SH-SY5Y (cell line): ENCODE measurements at regions not wholly inside any gene's neighbourhood (a gene's known extent, or its start where the extent isn't known, plus 50 kb on each side); places are given as distances from the start of the nearest gene placed in this dataset.

ENCODE experiments used
- GATA2 ChIP-seq: IDR thresholded peaks from 2 replicates; pipeline ENCODE4 v1.6.1; 2011; ENCODE audit warnings: mild to moderate bottlenecking, low read depth, low read length
- GATA3 ChIP-seq: IDR thresholded peaks from 2 replicates; pipeline ENCODE4 v1.6.1; 2011; ENCODE audit warnings: low read depth, mild to moderate bottlenecking, low read length, moderate library complexity

GRCh38 chr15:31577108-31577507 lies 250.5 kb downstream of the KLF13 start:
- TF ChIP-seq GATA2 = no peak

DNA sequence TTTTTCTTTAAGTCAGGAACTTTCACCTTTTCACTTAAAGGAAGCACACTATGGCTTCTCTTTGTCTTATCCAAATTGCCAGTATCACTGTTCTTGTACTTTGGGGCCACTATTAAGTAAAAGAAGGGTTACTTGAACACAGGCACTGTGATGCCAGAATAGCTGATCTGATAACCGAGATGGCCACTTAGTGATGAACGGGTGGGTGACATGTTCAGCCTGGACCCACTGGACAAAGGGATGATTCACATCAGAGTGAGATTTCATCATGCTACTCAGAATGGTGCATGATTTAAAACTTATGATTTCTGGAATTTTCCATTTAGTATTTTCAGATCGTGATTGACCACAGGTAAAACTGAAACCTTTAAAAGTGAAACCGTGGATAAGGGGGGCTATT lies 252.6 kb downstream of the KLF13 start:
- TF ChIP-seq GATA2 (no peak), GATA3 (no peak)

DNA sequence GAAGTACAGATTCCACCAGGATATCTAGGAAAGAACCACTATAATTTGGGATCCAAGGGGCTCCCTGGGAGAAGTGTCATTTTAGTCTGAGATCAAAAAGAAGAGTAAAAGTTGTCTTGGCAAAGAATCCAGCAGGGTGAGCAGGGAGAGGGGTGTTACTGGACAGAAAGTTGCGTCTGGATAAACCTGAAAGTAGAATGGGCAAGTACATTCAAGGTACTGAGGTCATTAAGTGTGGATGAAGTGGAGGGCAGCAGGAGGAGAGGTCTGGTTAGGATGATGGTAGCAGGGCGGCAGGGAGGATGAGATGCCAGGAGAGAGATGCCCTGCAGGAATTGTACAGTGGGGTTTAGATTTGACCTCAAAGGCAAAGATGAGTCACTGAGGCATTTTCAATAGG lies 253.3 kb downstream of the KLF13 start:
- TF ChIP-seq GATA3 (no peak), GATA2 (no peak)

DNA sequence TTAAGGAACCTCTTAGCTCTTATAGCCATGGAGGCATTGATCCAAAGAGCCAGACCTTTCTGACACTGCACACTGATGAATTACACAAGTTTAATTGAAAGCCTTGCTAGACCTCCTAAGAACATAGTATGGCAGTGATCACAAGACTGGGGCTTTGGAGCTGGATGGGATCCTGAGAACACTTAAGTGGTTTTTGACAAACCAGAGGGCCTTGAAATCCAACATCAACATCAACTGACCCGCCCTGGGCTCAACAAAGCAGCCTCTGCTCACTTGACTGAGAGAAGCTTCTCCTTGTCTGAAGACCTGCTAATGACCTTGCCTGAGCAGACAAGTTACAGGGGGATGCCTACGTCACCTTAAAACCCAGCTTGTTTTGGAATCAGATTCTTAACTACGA lies 257.6 kb downstream of the KLF13 start:
- TF ChIP-seq GATA3 (no peak), GATA2 (no peak)

DNA sequence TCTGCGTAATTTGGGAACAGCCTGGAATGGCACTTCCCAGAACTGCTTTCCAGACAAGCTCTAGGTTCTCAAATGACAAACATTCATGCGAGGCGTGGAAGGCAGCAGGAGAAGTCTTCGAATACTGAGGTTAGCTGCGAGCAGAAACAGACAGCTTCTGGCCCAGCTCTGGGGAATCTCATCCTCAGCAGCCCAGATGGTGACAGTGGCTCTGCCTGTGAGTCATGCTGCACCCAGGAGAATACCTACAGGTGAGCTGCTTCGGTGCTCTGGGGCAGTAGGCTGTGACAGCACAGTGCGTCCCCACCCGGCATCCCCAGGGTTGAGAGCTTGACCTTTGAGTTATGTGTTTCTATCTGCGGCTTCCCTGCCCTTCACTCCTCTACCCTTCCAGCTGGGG lies 258.6 kb downstream of the KLF13 start:
- no peak for TF ChIP-seq GATA3
- no peak for TF ChIP-seq GATA2

DNA sequence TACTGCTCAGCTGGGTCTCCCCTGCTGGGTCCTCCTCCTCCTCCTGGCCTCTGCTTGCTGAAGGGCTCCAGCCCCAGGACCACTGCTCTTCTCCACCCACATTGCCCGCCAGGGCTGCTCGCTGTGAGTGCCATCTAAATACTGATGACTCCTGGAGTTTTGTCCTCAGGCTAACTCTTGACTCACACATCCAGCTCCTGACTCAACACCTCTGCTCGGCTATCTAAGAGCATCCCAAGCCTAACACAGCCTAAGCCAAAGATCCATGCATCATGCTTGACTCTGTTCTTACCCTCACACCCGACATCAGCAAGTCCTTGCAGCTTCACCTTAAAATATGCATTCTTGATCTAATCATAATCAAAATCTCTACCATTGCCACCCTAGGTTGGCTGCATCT lies 260.2 kb downstream of the KLF13 start:
- no peak for TF ChIP-seq GATA2
- TF ChIP-seq GATA3 = no peak

DNA sequence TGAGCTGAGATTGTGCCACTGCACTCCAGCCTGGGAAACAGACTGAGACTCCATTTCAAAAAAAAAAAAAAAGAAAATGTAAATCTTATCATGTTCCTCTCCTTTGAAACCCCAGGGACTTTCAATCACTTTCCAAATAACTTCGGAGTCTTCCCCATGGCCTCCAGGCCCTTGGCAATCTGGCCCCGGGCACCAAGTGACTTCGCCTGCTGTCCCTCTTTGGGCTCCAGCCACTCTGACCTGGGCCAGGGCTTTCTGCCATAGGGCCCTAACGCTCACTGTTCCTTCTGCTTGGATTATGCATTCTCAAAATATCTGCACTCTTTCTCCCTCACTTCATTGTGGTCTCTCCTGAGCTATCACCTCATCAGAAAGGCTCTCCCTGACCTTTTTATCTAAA lies 260.9 kb downstream of the KLF13 start:
- TF ChIP-seq GATA3 = no peak
- TF ChIP-seq GATA2 = no peak

GRCh38 chr15:31590609-31591008 lies 264.0 kb downstream of the KLF13 start:
- TF ChIP-seq GATA2 (no peak), GATA3 (no peak)

DNA sequence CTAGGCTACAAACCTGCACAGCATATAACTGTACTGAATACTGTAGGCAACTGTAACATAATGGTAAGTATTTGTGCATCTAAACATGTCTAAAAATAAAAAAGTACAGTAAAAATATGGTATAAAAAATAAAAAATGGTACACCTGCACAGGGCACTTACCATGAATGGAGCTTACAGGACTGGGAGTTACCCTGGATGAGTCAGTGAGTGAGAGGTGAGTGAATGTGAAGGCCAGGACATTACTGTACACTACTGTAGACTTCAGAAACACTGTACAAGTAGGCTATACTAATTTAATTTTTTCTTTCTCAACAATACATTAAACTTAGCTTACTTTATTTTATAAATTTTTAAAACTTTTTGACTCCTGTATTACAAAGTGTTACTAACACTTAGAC lies 265.3 kb downstream of the KLF13 start:
- TF ChIP-seq GATA3 (no peak), GATA2 (no peak)

DNA sequence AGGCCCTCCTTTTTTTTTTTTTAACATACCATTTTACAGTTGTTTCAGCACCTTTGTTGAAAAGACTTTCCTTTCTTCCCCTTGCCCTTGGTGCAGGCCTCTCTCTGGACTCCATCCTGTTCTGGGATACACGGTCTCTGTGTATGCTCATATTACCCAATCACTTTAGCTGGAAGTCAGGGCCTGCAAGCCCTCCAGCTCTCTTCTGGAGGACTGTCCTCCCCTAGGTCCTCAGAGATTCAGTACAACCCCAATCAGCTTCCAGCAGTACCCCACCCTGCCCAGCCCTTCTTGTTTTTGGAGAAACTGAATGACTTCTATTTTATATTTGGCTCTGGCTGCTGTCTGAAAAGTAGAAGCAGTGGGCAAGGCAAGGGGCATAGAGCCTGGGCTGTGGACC lies 270.8 kb downstream of the KLF13 start:
- TF ChIP-seq GATA3 (no peak), GATA2 (no peak)

DNA sequence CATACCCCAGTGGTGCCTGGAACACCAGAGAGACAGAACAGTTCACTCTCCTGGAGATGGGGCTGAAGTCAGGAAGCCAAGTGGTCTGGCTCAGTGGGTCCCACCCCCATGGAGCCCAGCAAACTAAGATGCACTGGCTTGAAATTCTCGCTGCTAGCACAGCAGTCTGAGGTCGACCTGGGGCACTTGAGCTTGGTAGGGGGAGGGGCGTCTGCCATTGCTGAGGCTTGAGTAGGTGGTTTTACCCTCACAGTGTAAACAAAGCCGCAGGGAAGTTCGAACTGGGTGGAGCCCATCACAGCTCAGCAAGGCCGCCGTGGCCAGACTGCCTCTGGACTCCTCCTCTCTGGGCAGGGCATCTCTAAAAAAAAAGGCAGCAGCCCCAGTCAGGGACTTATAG lies 272.0 kb downstream of the KLF13 start:
- no peak for TF ChIP-seq GATA2
- TF ChIP-seq GATA3 = no peak

- no peak for TF ChIP-seq GATA3
- TF ChIP-seq GATA2 = no peak
Observed at GRCh38 chr15:31605467-31605931, 278.9 kb downstream of the KLF13 start.

DNA sequence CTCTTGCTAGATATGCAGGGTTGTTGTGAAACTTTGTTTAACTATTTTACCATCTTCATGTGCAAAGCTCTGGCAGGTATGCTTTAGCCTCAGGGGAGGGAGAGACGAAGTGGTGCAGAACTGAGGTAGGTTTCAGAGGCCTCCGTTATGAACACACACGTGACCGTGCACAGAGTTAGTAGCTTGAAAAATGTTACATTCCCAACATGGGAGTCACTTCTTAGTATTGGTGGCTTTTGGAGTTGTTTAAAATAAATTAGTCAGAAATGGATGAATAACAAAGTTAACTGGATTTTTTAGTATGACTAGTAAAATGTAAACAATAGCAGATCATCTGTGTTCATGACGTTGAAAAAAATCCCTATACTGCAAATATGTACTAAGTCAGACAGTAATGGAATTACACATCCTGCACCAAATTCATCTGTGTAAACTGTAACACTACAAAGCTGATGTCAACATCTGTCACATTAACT lies 279.6 kb downstream of the KLF13 start:
- TF ChIP-seq GATA2 (no peak), GATA3 (no peak)

DNA sequence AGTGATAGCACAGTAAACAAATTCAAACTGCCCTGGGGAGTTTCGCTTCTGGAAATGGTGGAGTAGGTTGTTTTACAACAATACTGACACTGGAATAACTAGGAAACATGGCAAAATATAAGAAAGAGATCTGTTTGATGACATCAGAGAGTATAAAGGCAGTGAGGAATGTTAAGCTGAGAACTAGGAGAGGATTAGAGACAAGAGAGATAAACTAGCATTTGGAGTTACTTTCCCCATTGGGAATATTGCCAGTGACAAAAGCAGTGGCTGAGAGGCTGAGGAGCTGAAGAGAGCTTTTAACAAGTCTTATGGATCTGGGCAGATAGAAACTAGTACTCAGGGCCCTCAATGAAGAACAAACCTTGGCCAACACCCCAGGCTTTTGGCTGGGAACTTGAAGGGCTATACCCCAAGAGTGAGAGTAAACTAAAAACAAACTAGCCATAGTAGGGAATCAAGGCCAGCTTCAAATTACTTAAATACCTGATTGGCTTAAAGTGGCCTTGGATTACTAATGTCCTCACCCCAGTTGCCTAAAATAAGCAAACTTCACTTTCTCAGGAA lies 280.4 kb downstream of the KLF13 start:
- no peak for TF ChIP-seq GATA3
- no peak for TF ChIP-seq GATA2

DNA sequence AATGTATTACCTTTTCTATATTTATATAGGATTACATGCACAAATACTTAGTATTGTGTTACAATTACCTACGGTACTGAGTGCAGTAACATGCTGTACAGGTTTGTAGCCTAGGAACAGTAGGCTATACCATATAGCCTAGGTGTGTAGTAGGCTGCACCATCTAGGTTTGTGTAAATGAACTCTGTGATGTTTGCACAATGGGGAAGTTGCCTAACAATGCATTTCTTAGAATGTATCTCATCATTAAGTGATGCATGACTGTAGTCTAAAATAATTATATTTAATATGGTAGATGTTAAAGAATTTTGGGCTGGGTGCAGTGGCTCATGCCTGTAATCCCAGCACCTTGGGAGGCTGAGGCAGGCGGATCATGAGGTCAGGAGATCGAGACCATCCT lies 281.0 kb downstream of the KLF13 start:
- TF ChIP-seq GATA3 = no peak
- TF ChIP-seq GATA2 = no peak

GRCh38 chr15:31609258-31609681 lies 282.6 kb downstream of the KLF13 start:
- no peak for TF ChIP-seq GATA3
- no peak for TF ChIP-seq GATA2

GRCh38 chr15:31609906-31610305 lies 283.3 kb downstream of the KLF13 start:
- no peak; the same call in 1 of the 2 replicates for TF ChIP-seq GATA2
- TF ChIP-seq GATA3 = no peak
